Heart right ventricle (tissue), 16 donors: ENCODE measurements at regions not wholly inside any gene's neighbourhood (a gene's known extent, or its start where the extent isn't known, plus 50 kb on each side); places are given as distances from the start of the nearest gene placed in this dataset.

Experiments
- ATAC-seq, 8 donors: fragments of 200-7000 bp; cut with Tn5 transposase; one replicate each; pipeline ENCODE4 v1.9.1; 2020; ENCODE audit warnings: mild to moderate bottlenecking in 8 of 8, moderate library complexity in 8 of 8, moderate number of reproducible peaks in 1 of 8
- DNase-seq, 2 donors: peaks; one replicate each; pipeline ENCODE4 v3.0.0-alpha.2; 2020
- H3K27ac ChIP-seq, 10 donors: fragments of 200-600 bp; sonication (generic) in 2 of 10; one replicate each; pipeline versions ENCODE4 v1.5.0 to v1.8.0; 2020 to 2022; ENCODE audit warnings: mild to moderate bottlenecking in 3 of 10
- H3K27me3 ChIP-seq, 7 donors: fragments of 200-600 bp; one replicate each; pipeline ENCODE4 v1.8.0; 2021 to 2022; ENCODE audit warnings: mild to moderate bottlenecking in 2 of 7
- H3K36me3 ChIP-seq, 9 donors: fragments of 200-600 bp; sonication (generic) in 1 of 9; one replicate each; pipeline versions ENCODE4 v1.5.0 to v1.8.0; 2020 to 2022; ENCODE audit warnings: mild to moderate bottlenecking in 2 of 9
- H3K4me1 ChIP-seq, 9 donors: fragments of 200-600 bp; sonication (generic) in 1 of 9; one replicate each; pipeline versions ENCODE4 v1.5.0 to v1.8.0; 2020 to 2022; ENCODE audit warnings: mild to moderate bottlenecking in 4 of 9
- H3K4me3 ChIP-seq, 10 donors: fragments of 200-600 bp; sonication (generic) in 2 of 10; one replicate each; pipeline versions ENCODE4 v1.5.0 to v1.8.0; 2020 to 2022; ENCODE audit warnings: mild to moderate bottlenecking in 7 of 10, moderate library complexity in 2 of 10
- H3K9me3 ChIP-seq, 11 donors: fragments of 200-600 bp in 10 of 11; sonication (generic) in 2 of 11; one replicate each; pipeline versions ENCODE4 v1.5.0 to v1.8.0; 2013 to 2022; ENCODE audit warnings: mild to moderate bottlenecking in 2 of 11, control low read depth in 1 of 11, moderate library complexity in 1 of 11
- CTCF ChIP-seq, 9 donors: fragments of 200-600 bp; sonication (generic) in 2 of 9; IDR thresholded peaks; one replicate each; pipeline versions ENCODE4 v1.5.0 to v1.8.0; 2021 to 2022; ENCODE audit warnings: antibody characterized with exemption in 9 of 9, mild to moderate bottlenecking in 5 of 9, moderate library complexity in 1 of 9
- WGBS, 2 donors: extraction: QIAGEN DNeasy Blood & Tissue Kit; methylation state at CpG; one replicate each; pipeline ENCODE4 v1.1.7; 2013; ENCODE audit warnings: inconsistent platforms in 1 of 2; 5-methylcytosine and 5-hydroxymethylcytosine counted together
- intact Hi-C, 10 donors: fragments of 100-400 bp; cut with DNase I; formaldehyde crosslinking; loops; one replicate each; pipeline versions ENCODE4 v1.11.1 to v1.14.2; 2022
- donor health status: Arrhythmogenic right ventricular cardiomyopathy.
- donor health status: ischemic (EF 13 %, LVEDD 7.1; RV severe dilation, severe dysfunction).
- donor health status: healthy with polysubstance abuse.
- donor health status: DM: no; HTN: yes; CAD: no.
- donor health status: DM: no; HTN: no; CAD: no.
- donor health status: ischemic (EF 25% LVEDD 6.9; RV normal size, moderate dysfunction).
- donor health status: ischemic (EF 25% LVEDD 5.7; RV mildly dilated, moderate dysfunction).
- donor health status: healthy.
- donor health status: DM: yes; HTN: yes; CAD: no.
- donor health status: Ischemic cardiomyopathy.
- donor health status: ischemic (EF 35%, LVEDD 5.7; RV mildly dilated, moderate dysfunction).
- donor health status: nonischemic (EF 11% LVEDD 7.7; RV severe dilation, severe dysfunction).
- donor health status: DM: yes; HTN: yes; CAD: no.
- donor health status: PGD.
- donor health status: ischemic (EF 29% LVEDD 5.4; RV normal size, mild dysfunction).
- donor health status: nonischemic (EF 23%, LVEDD 6.1; RV moderate dilation, normal function).

GRCh38 chr10:123266971-123267370 is 112.8 kb downstream of the BUB3 start:
- 88 to 92% methylated on average over 1 of the region's 1 CpG for WGBS, 2 donors
- H3K27me3 ChIP-seq: no peaks in the 10 kb centered on the region
- no peak for ATAC-seq
- TF ChIP-seq CTCF (IDR thresholded peaks at IDR 0.05): no peak
- intact Hi-C loops: no loop called here
- H3K27ac ChIP-seq: no peak overlapping the region
- peaks cover 0 to 10% (median 0%) of the 10 kb centered on the region in 11 donors for H3K9me3 ChIP-seq
- DNase-seq: no peak
- no peak overlapping the region for H3K4me3 ChIP-seq
- H3K36me3 ChIP-seq: no peaks in the 10 kb centered on the region
- no peaks in the 10 kb centered on the region for H3K4me1 ChIP-seq

GRCh38 chr10:123269017-123269552 is 114.9 kb downstream of the BUB3 start:
- H3K9me3 ChIP-seq: peaks cover 0 to 10% (median 0%) of the 10 kb centered on the region in 11 donors
- H3K36me3 ChIP-seq: no peaks in the 10 kb centered on the region
- H3K4me3 ChIP-seq: no peak overlapping the region
- DNase-seq: no peak
- WGBS, 2 donors: 94% methylated on average over 9 of the region's 9 CpGs
- H3K27me3 ChIP-seq: peaks cover 0 to 10% (median 5%) of the 10 kb centered on the region in 7 donors
- ATAC-seq: no peak
- intact Hi-C loops: no loop called here
- no peak for TF ChIP-seq CTCF (IDR thresholded peaks at IDR 0.05)
- no peaks in the 10 kb centered on the region for H3K4me1 ChIP-seq
- no peak overlapping the region for H3K27ac ChIP-seq

GRCh38 chr10:123269675-123270074 is 115.5 kb downstream of the BUB3 start:
- no peak overlapping the region for H3K4me3 ChIP-seq
- no peak for TF ChIP-seq CTCF (IDR thresholded peaks at IDR 0.05)
- ATAC-seq (no peak), DNase-seq (no peak)
- no peak overlapping the region for H3K27ac ChIP-seq
- intact Hi-C loops: no loop called here
- WGBS, 2 donors: 75 to 78% methylated on average over 2 of the region's 2 CpGs
- H3K27me3 ChIP-seq: peaks cover 0 to 16% (median 9%) of the 10 kb centered on the region in 7 donors
- no peaks in the 10 kb centered on the region for H3K4me1 ChIP-seq
- H3K9me3 ChIP-seq: peaks cover 0 to 10% (median 0%) of the 10 kb centered on the region in 11 donors
- H3K36me3 ChIP-seq: no peaks in the 10 kb centered on the region

- H3K4me3 ChIP-seq: no peak overlapping the region
- no peak overlapping the region for H3K27ac ChIP-seq
- TF ChIP-seq CTCF (IDR thresholded peaks at IDR 0.05): no peak
- peaks cover 0 to 4% (median 0%) of the 10 kb centered on the region in 9 donors for H3K4me1 ChIP-seq
- H3K36me3 ChIP-seq: no peaks in the 10 kb centered on the region
- ATAC-seq (no peak), DNase-seq (no peak)
- intact Hi-C loops: no loop called here
- peaks cover 0 to 10% (median 0%) of the 10 kb centered on the region in 11 donors for H3K9me3 ChIP-seq
- H3K27me3 ChIP-seq: peaks cover 0 to 20% (median 13%) of the 10 kb centered on the region in 7 donors
- 81 to 82% methylated on average over 2 of the region's 2 CpGs for WGBS, 2 donors
These were observed 116.0 kb downstream of the BUB3 start for GRCh38 chr10:123270221-123270620.
